Dendritic cell treated with granulocyte-macrophage colony-stimulating factor and Interleukin-4, amounts not matched to agents 40 ng/mL and 50 ng/mL, for 4 days (primary cell): ENCODE measurements at regions not wholly inside any gene's neighbourhood (a gene's known extent, or its start where the extent isn't known, plus 50 kb on each side); places are given as distances from the start of the nearest gene placed in this dataset.

Experiments used
- H3K27ac Mint-ChIP-seq: one replicate; pipeline ENCODE4 v1.8.0; 2022; ENCODE audit warnings: mild to moderate bottlenecking, mixed read lengths
- H3K27me3 Mint-ChIP-seq: one replicate; pipeline ENCODE4 v1.8.0; 2022; ENCODE audit warnings: mild to moderate bottlenecking, mixed read lengths
- H3K36me3 Mint-ChIP-seq: one replicate; pipeline ENCODE4 v1.8.0; 2022; ENCODE audit warnings: low read depth, mixed read lengths
- H3K4me1 Mint-ChIP-seq: one replicate; pipeline ENCODE4 v1.8.0; 2022; ENCODE audit warnings: low read depth, mixed read lengths
- H3K4me3 Mint-ChIP-seq: one replicate; pipeline ENCODE4 v1.8.0; 2022; ENCODE audit warnings: mild to moderate bottlenecking, moderate library complexity, mixed read lengths
- H3K9me3 Mint-ChIP-seq: one replicate; pipeline ENCODE4 v1.8.0; 2022; ENCODE audit warnings: mixed read lengths
- intact Hi-C: fragments of 100-400 bp; cut with micrococcal nuclease; formaldehyde crosslinking; loops from one replicate; pipeline ENCODE4 v1.15.0; 2022

GRCh38 chr2:226227341-226227740 is 572.3 kb downstream of the IRS1 start:
- H3K4me3 Mint-ChIP-seq = no peak overlapping the region
- no peaks in the 10 kb centered on the region for H3K4me1 Mint-ChIP-seq
- H3K36me3 Mint-ChIP-seq = no peaks in the 10 kb centered on the region
- intact Hi-C loops = no loop called here
- no peaks in the 10 kb centered on the region for H3K9me3 Mint-ChIP-seq
- H3K27me3 Mint-ChIP-seq = no peaks in the 10 kb centered on the region
- H3K27ac Mint-ChIP-seq = no peak overlapping the region

- Mint-ChIP-seq H3K9me3 (no peaks in the 10 kb centered on the region), H3K27me3 (no peaks in the 10 kb centered on the region), H3K27ac (no peak overlapping the region), H3K4me1 (no peaks in the 10 kb centered on the region), H3K4me3 (no peak overlapping the region), H3K36me3 (no peaks in the 10 kb centered on the region)
- intact Hi-C loops = no loop called here
These were observed 575.9 kb downstream of the IRS1 start for GRCh38 chr2:226223704-226224103.

- Mint-ChIP-seq H3K9me3 (no peaks in the 10 kb centered on the region), H3K36me3 (no peaks in the 10 kb centered on the region), H3K4me3 (no peak overlapping the region), H3K27me3 (no peaks in the 10 kb centered on the region), H3K27ac (no peak overlapping the region), H3K4me1 (no peaks in the 10 kb centered on the region)
- intact Hi-C loops = no loop called here
These were observed 579.1 kb downstream of the IRS1 start for GRCh38 chr2:226220511-226220910.

GRCh38 chr2:226217191-226217590 is 582.4 kb downstream of the IRS1 start:
- Mint-ChIP-seq H3K27me3 (no peaks in the 10 kb centered on the region), H3K4me1 (no peaks in the 10 kb centered on the region), H3K27ac (no peak overlapping the region), H3K4me3 (no peak overlapping the region), H3K36me3 (no peaks in the 10 kb centered on the region), H3K9me3 (no peaks in the 10 kb centered on the region)
- intact Hi-C loops = loop anchor here (5.0 kb wide), 1 partner anchor 890 kb away; no protein-coding TSS in a partner anchor

- H3K4me1 Mint-ChIP-seq = no peaks in the 10 kb centered on the region
- no peak overlapping the region for H3K4me3 Mint-ChIP-seq
- intact Hi-C loops = loop anchor here (5.0 kb wide), 1 partner anchor 891 kb away; no protein-coding TSS in a partner anchor
- no peaks in the 10 kb centered on the region for H3K27me3 Mint-ChIP-seq
- no peak overlapping the region for H3K27ac Mint-ChIP-seq
- H3K36me3 Mint-ChIP-seq = no peaks in the 10 kb centered on the region
- no peaks in the 10 kb centered on the region for H3K9me3 Mint-ChIP-seq
These were observed 583.0 kb downstream of the IRS1 start for GRCh38 chr2:226216575-226216974.

GRCh38 chr2:226215902-226216503 is 583.6 kb downstream of the IRS1 start:
- intact Hi-C loops = loop anchor here (2.0 to 5.0 kb wide), 2 partner anchors 587 to 891 kb away; no protein-coding TSS in a partner anchor
- Mint-ChIP-seq H3K4me1 (no peaks in the 10 kb centered on the region), H3K4me3 (no peak overlapping the region), H3K27ac (no peak overlapping the region), H3K27me3 (no peaks in the 10 kb centered on the region), H3K9me3 (no peaks in the 10 kb centered on the region), H3K36me3 (no peaks in the 10 kb centered on the region)

GRCh38 chr2:226213717-226214116 is 585.9 kb downstream of the IRS1 start:
- H3K4me1 Mint-ChIP-seq = no peaks in the 10 kb centered on the region
- H3K36me3 Mint-ChIP-seq = no peaks in the 10 kb centered on the region
- H3K27ac Mint-ChIP-seq = no peak overlapping the region
- intact Hi-C loops = loop anchor here (2.0 kb wide), 1 partner anchor 589 kb away; no protein-coding TSS in a partner anchor
- no peaks in the 10 kb centered on the region for H3K9me3 Mint-ChIP-seq
- H3K4me3 Mint-ChIP-seq = no peak overlapping the region
- no peaks in the 10 kb centered on the region for H3K27me3 Mint-ChIP-seq

- Mint-ChIP-seq H3K27me3 (no peaks in the 10 kb centered on the region), H3K9me3 (no peaks in the 10 kb centered on the region)
- intact Hi-C loops = no loop called here
These were observed 588.2 kb downstream of the IRS1 start for GRCh38 chr2:226211439-226211838.

GRCh38 chr2:226208726-226209125 is 590.9 kb downstream of the IRS1 start:
- Mint-ChIP-seq H3K27me3 (no peaks in the 10 kb centered on the region), H3K27ac (no peak overlapping the region), H3K4me1 (no peaks in the 10 kb centered on the region), H3K36me3 (no peaks in the 10 kb centered on the region), H3K4me3 (no peak overlapping the region), H3K9me3 (no peaks in the 10 kb centered on the region)
- intact Hi-C loops = no loop called here

More at GRCh38 chr2:226211439-226211838, 588.2 kb downstream of the IRS1 start:
- no peak overlapping the region for H3K27ac Mint-ChIP-seq
- no peaks in the 10 kb centered on the region for H3K36me3 Mint-ChIP-seq
- no peaks in the 10 kb centered on the region for H3K4me1 Mint-ChIP-seq
- no peak overlapping the region for H3K4me3 Mint-ChIP-seq

GRCh38 chr2:226207671-226208070 is 591.9 kb downstream of the IRS1 start:
- intact Hi-C loops = no loop called here
- Mint-ChIP-seq H3K4me1 (no peaks in the 10 kb centered on the region), H3K27me3 (no peaks in the 10 kb centered on the region), H3K9me3 (no peaks in the 10 kb centered on the region), H3K4me3 (no peak overlapping the region), H3K36me3 (no peaks in the 10 kb centered on the region), H3K27ac (no peak overlapping the region)

GRCh38 chr2:226199555-226199954 is 600.1 kb downstream of the IRS1 start:
- intact Hi-C loops = no loop called here
- H3K36me3 Mint-ChIP-seq = no peaks in the 10 kb centered on the region
- H3K9me3 Mint-ChIP-seq = no peaks in the 10 kb centered on the region
- H3K27me3 Mint-ChIP-seq = no peaks in the 10 kb centered on the region
- no peak overlapping the region for H3K27ac Mint-ChIP-seq
- H3K4me1 Mint-ChIP-seq = no peaks in the 10 kb centered on the region
- H3K4me3 Mint-ChIP-seq = no peak overlapping the region

- H3K4me1 Mint-ChIP-seq = no peaks in the 10 kb centered on the region
- no peak overlapping the region for H3K4me3 Mint-ChIP-seq
- no peak overlapping the region for H3K27ac Mint-ChIP-seq
- intact Hi-C loops = no loop called here
- H3K9me3 Mint-ChIP-seq = no peaks in the 10 kb centered on the region
- no peaks in the 10 kb centered on the region for H3K27me3 Mint-ChIP-seq
- H3K36me3 Mint-ChIP-seq = no peaks in the 10 kb centered on the region
These were observed 600.7 kb downstream of the IRS1 start for GRCh38 chr2:226198956-226199355.

GRCh38 chr2:226190479-226191252 is 609.0 kb downstream of the IRS1 start:
- intact Hi-C loops = no loop called here
- no peak overlapping the region for H3K4me3 Mint-ChIP-seq
- no peaks in the 10 kb centered on the region for H3K36me3 Mint-ChIP-seq
- H3K4me1 Mint-ChIP-seq = no peaks in the 10 kb centered on the region
- H3K27ac Mint-ChIP-seq = no peak overlapping the region
- H3K9me3 Mint-ChIP-seq = no peaks in the 10 kb centered on the region
- H3K27me3 Mint-ChIP-seq = no peaks in the 10 kb centered on the region

GRCh38 chr2:226189061-226189460 is 610.6 kb downstream of the IRS1 start:
- Mint-ChIP-seq H3K27ac (no peak overlapping the region), H3K27me3 (no peaks in the 10 kb centered on the region), H3K9me3 (no peaks in the 10 kb centered on the region), H3K36me3 (no peaks in the 10 kb centered on the region), H3K4me3 (no peak overlapping the region), H3K4me1 (peaks cover 8% of the 10 kb centered on the region)
- intact Hi-C loops = no loop called here
